ENCODE measurements at regions not wholly inside any gene's neighbourhood (a gene's known extent, or its start where the extent isn't known, plus 50 kb on each side); places are given as distances from the start of the nearest gene placed in this dataset.
A peak's percentile ranks its signal among the peaks of the same experiment; 100 is the strongest.

- DNase-seq (ENCODE audit: low read depth), result no peak
Measured at GRCh38 chr3:99500485-99500884, 137.9 kb upstream of the COL8A1 start.

GRCh38 chr3:99499235-99500158, 138.9 kb upstream of the COL8A1 start:
- peak; percentile 56 for DNase-seq (ENCODE audit: low read depth)

DNA sequence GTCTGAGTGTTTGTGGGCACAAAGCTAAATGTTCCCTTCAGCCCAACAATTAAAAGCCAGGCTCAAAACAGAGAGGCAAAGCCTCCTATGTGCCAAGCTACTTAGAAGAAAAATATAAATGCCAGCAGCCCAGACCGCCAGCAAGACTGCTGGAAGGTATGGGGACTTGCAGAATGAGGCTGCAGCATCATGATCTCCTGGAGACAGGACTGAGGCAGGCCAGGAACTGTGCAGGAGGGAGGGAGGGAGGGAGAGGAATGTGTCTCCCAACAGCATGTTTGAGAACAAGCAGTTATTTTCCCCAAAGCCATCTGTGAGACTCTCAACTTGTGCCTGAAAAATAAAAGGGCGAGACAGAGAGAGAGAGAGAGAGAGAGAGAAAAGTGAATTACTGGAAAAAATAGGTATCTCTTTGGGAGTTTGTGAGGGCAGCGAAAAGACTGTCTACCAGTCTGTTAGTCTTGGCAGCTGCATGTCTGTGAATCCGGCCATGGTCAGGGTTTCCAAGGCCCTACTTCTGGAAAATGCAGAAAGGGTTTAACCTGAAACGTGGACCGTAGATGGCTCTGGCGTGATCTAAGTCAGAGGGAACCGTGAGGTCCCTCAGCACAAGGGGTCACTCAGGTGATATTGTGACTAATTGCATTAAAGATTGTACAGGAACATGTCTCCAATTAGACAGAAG, 139.7 kb upstream of the COL8A1 start:
- DNase-seq (ENCODE audit: low read depth), result no peak

DNA sequence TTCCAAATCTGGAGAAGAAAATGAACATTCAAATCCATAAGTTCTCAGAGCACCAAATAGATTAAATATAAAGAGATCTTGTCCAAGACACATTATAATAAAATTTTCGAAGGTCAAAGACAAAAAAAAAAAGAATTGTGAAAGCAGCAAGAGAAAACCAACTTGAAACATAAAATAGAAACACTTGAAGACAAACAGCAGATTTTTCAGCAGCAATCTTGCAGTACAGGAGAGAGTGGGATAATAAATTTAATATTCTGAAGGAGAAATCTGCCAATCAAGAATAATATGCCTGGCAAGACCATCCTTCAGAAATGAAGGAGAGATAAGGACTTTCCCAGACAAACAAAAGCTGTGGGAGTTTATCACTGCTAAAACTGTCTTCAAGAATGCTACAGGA, 150.5 kb upstream of the COL8A1 start:
- no peak for DNase-seq (ENCODE audit: low read depth)

GRCh38 chr3:99485286-99485685, 153.1 kb upstream of the COL8A1 start:
- no peak for DNase-seq (ENCODE audit: low read depth)

- DNase-seq (ENCODE audit: low read depth), result no peak
Measured at GRCh38 chr3:99484871-99485270, 153.5 kb upstream of the COL8A1 start.

GRCh38 chr3:99483841-99484240, 154.6 kb upstream of the COL8A1 start:
- DNase-seq (ENCODE audit: low read depth), result no peak

- no peak for DNase-seq (ENCODE audit: low read depth)
Measured at GRCh38 chr3:99482191-99482590, 156.2 kb upstream of the COL8A1 start.

GRCh38 chr3:99481561-99481960, 156.8 kb upstream of the COL8A1 start:
- DNase-seq (ENCODE audit: low read depth), result no peak

GRCh38 chr3:99479768-99480167, 158.6 kb upstream of the COL8A1 start:
- DNase-seq (ENCODE audit: low read depth), result peak; percentile 36

- no peak for DNase-seq (ENCODE audit: low read depth)
Measured at GRCh38 chr3:99477650-99478049, 160.7 kb upstream of the COL8A1 start.

- DNase-seq (ENCODE audit: low read depth), result no peak
Measured at GRCh38 chr3:99475229-99475628, 163.2 kb upstream of the COL8A1 start.

- no peak for DNase-seq (ENCODE audit: low read depth)
Measured at GRCh38 chr3:99474776-99475175, 163.6 kb upstream of the COL8A1 start.

GRCh38 chr3:99473321-99473751, 165.1 kb upstream of the COL8A1 start:
- DNase-seq (ENCODE audit: low read depth), result no peak

- no peak for DNase-seq (ENCODE audit: low read depth)
Measured at GRCh38 chr3:99472385-99472784, 166.0 kb upstream of the COL8A1 start.

DNA sequence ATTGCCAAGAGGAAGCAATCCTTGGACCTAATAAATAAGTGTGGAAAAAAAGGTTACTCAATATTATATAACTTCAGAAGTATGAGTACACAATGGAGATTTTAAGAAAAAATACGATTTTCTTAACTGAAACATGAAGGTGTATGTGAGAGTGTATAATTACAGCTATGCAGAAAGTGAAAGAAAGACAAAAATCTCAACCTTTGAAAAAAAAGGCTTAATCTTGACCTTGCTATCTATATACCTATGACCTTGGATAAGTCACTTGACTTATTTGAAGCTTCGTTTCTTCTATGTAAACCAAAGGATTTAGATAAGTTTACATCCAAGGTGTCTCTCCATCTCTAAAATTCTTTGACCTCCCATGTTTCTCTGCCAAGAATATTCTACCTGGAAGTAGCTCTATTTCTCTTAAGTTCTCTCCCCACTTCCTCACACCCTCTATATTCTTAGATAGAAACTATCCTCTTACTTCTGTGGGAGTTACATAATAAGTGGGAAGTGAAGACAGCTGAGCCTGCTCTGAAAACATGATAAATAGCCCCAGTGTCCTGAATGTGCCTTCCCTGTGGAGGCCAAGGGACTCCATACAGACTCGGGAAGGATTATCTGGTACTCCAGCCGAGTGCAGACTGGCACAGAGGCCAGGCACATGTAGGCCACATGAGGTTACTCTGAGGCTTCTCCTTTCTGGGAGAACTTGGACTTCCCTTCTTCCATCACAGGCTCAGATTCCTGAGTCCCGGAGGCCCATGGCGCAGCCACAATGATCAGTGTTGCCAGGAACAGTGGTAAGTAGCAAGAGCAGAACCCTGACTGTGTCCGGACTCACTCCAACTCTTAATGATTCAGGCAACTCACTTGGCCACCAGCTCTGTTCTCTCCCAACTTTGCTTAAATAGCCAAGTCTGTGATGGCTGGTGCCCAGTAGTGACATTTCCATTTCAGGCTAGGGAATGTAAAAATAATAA, 166.8 kb upstream of the COL8A1 start:
- no peak for DNase-seq (ENCODE audit: low read depth)

DNA sequence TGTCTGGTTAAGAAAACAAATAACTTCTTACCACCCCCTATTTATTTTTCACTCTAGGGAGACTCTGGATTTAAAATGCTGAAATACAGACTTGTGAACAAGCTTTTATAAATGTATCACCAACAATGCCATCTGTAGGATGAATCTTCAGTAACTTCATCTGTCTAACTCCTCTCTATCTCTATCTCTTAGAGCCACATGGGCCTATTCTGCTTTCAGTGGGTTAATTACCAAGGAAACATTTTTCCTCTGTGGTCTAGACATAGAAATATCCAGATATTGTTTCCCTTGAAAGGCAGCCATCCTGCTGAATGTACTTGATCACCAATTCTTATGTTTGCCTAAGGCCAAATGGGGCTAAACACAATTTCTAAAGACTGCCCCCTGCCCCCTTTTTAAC, 167.6 kb upstream of the COL8A1 start:
- no peak for DNase-seq (ENCODE audit: low read depth)

DNA sequence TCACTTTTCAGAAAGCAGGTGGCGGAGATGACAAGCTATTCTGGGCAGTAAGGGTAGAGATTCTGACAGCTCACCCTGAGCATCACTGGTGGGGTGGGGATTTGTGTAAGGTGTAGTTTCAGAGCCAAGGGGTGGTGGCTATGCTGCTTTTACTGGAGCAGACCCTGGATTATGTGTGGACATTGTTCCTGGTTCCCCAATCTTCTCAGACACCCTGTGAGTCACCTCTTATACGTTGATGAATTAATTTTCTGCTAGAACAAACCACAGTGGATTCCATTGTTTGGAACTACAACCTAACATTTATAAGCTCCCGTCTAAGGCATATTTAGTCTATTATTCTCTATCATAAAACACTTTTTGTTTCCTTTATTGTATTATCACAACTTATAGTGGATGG, 169.5 kb upstream of the COL8A1 start:
- DNase-seq (ENCODE audit: low read depth), result peak; percentile 34

- DNase-seq (ENCODE audit: low read depth), result no peak
Measured at GRCh38 chr3:99467420-99467819, 171.0 kb upstream of the COL8A1 start.

DNA sequence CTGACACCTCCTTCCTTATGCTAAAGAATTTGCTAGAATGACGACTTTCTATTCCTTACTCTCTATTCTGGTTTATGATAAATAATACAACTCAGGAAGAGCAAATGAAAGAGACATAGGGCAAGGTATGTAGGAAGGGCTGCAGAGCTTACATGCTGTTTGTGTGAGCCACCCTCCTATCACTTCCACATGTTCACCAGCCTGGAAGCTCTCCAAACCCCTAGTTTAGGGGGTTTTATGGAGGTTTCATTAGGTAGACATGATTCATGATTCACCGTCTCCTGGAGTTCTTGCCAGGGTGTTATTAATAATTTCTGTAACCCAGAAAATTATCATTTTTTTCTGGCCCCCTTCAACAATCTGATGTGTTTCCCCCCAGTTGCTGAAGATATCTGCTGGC, 172.1 kb upstream of the COL8A1 start:
- DNase-seq (ENCODE audit: low read depth), result no peak

GRCh38 chr3:99458013-99458412, 180.4 kb upstream of the COL8A1 start:
- no peak for DNase-seq (ENCODE audit: low read depth)

- no peak for DNase-seq (ENCODE audit: low read depth)
Measured at GRCh38 chr3:99442599-99442998, 195.8 kb upstream of the COL8A1 start.

All from renal cortical epithelial cell (primary cell).